ENCODE measurements at regions not wholly inside any gene's neighbourhood (a gene's known extent, or its start where the extent isn't known, plus 50 kb on each side); places are given as distances from the start of the nearest gene placed in this dataset.

GRCh38 chr16:72532906-72533410 is 361.0 kb upstream of the PMFBP1 start:
- DNase-seq (ENCODE audit: insufficient read length, low spot score) = no peak
- FAIRE-seq = no peak

DNA sequence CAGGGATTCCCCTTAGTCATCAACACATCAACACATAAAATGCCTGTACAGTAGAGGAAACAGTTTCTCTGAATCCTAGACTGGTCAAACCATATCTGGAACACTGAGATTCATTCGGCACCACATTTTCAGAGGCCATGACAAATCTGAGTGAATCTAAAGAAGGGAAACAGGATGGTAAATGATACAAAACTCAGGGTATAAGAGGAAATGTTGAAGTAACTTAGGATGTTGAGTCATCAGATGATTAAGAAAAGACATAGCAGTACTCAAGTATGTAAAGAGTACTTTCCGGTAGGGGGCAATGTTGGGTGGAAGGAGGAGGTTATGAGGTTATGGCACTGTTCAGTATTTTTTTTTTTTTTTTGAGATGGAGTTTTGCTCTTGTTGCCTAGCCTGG is 358.5 kb upstream of the PMFBP1 start:
- no peak for FAIRE-seq
- no peak for DNase-seq (ENCODE audit: insufficient read length, low spot score)

DNA sequence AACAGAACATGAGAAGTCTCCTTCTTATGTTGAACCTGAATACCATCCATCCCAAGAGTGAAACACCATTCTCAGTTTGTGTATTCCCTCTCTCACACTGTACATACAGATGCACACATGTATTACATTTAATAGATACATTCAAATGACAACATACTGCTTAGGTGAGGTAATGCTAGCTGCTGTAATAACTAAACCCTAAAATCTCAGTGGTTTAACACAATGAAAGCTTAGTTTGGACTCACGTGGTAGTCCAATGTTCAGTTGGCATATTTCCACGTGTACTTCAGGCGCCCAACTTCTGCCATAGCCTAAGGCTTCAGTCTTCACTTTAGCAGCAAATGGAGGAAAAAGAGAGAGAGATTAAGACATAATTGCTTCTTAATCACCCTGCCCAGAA is 351.1 kb upstream of the PMFBP1 start:
- DNase-seq (ENCODE audit: insufficient read length, low spot score) (no peak), FAIRE-seq (no peak)

DNA sequence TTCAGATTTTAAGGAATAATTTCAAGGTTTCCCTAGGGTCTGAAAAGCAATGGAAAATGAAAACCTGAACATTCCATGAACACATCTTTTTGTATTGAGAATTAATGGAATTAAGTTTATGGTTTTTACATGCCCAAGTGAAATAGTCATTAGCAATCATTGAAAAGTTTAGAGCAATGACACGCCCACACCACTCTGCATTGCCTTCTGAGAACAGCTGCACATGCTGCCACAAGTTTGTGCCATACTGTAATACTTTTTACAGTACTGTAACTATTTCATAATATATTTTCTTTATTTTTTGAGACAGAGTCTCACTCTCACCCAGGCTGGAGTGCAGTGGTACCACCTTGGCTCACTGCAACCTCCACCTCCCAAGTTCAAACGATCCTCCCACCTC is 345.2 kb upstream of the PMFBP1 start:
- no peak for FAIRE-seq

GRCh38 chr16:72511171-72511570 is 339.2 kb upstream of the PMFBP1 start:
- FAIRE-seq (no peak), DNase-seq (ENCODE audit: insufficient read length, low spot score) (no peak)

More for the DNA sequence above, 345.2 kb upstream of the PMFBP1 start:
- no peak for DNase-seq (ENCODE audit: insufficient read length, low spot score)

DNA sequence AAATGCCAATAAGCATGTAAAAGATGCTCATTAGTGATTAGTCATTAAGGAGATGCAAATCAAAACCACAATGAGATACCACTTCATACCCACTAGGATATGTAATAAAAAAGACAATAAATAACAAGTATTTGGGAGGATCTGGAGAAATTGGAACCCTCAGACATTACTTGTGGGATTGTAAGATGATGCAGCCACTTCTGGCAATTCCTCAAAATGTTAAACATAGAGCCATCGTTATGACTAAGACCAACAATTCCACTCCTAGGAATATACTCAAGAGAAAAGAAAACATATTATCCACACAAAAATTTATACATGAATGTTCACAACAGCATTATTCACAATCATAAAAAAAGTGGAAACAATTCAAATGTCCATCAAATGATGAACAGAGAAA is 336.2 kb upstream of the PMFBP1 start:
- FAIRE-seq (no peak), DNase-seq (ENCODE audit: insufficient read length, low spot score) (no peak)

DNA sequence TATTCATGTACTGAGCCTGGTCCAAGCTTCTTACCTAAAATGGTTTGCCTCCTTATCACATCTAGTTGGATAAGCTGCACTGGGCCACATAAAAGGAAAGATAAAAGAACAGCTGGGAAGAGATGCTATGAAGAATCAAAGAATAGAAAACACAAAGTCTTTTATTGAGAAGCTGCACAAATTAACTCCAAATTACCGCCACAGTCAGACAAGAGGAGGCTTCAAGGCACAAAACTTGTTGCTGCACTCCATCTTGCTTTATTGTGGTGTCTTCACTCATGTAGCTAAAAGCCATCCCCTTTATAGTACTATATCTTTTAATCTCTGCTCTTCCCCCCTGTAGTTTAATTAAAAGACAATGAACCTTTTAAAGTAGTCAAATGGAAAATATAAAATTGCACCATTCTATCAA is 330.6 kb upstream of the PMFBP1 start:
- FAIRE-seq = no peak

DNA sequence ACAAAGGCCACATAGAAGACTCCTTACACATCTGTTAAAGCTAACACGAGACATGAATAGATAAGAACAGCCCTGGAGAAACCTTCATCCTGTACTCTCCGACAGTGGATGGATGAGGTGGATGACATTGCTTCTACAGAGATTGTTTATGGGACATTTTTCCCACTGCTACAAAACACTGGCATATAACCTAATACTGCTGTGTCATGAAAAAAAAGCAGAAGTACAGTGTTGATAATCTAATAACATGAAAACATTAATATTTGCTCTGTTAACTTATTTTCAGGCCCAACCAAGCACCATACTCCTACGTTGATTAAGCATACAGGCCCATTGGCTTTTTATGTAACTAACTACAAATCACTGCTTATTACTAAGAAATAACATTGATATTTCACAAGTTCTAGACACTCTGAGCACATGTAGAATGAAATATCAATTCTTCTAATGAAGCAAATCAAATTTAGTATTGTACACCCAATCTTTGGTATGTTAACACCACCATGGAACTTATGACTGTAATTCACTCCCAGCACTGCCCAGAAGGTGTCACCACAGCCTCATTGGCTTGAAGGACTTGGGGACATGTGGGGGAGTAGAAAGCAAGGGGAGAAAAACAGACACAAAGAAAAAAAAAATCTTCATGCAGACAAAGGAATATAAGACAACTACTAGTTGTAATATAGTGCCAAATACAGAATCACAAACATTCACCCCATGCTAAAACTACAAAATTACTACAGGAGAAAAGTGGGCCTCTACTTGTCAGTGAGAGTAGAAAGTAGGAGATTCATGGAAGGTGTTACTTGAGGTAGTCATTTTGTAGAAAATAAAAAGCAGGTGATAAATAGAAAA is 330.0 kb upstream of the PMFBP1 start:
- FAIRE-seq = peak; percentile 95
- DNase-seq (ENCODE audit: insufficient read length, low spot score) = peak; percentile 52

More for the DNA sequence above, 330.6 kb upstream of the PMFBP1 start:
- no peak for DNase-seq (ENCODE audit: insufficient read length, low spot score)

- no peak for FAIRE-seq
- DNase-seq (ENCODE audit: insufficient read length, low spot score) = no peak
Observed at GRCh38 chr16:72500545-72500944, 328.6 kb upstream of the PMFBP1 start.

DNA sequence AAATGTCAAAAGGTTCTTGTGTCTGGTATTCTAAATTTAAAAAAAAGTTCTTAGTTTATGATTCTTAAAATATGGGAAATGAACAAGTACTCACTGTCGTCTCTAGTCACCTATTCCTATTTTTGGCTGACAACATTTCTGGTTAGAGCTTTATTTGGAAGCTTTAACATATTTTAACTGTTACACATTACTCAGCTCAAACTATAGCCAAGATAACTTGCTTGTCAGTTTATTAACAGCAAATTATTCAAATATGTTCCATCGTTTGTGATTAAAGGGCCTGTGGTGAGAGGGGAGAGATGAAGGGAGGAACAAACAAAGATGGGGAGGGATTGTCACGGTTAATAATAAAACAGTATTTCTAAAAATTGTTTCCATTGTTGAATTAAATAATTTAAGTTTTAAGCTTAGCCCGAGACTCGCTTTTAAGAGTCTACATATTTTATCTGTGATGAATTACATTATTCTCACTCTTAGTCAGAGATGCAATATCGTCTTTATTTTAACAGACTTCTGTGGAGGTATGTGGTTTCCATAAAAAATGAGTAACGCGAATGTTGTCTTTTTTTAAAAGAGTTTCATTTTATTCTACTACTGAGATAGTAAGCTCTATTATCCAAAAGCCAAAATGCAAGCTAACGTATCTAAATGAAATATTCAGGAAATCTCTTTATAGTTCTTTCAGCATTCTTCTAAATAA is 321.9 kb upstream of the PMFBP1 start:
- DNase-seq (ENCODE audit: insufficient read length, low spot score) = no peak
- FAIRE-seq = no peak

DNA sequence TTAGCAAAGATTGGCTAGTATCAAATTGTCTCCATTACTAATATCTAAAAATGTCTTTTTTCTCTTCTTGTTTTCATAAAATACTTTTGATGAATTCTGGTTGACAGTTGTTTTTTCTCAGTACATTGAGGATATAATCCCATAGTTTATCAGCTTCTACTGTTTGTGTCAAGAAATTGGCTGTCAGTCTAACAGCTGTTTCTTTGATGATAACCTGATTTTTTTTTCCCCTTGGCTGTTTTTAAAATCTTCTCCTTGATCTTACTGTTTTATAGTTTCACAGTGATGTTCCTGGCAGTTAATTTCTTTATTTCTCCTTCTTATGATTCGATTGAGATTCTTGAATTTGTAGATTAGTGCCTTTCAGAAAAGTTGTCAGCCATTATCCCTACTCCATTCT is 315.3 kb upstream of the PMFBP1 start:
- no peak for FAIRE-seq
- no peak for DNase-seq (ENCODE audit: insufficient read length, low spot score)

DNA sequence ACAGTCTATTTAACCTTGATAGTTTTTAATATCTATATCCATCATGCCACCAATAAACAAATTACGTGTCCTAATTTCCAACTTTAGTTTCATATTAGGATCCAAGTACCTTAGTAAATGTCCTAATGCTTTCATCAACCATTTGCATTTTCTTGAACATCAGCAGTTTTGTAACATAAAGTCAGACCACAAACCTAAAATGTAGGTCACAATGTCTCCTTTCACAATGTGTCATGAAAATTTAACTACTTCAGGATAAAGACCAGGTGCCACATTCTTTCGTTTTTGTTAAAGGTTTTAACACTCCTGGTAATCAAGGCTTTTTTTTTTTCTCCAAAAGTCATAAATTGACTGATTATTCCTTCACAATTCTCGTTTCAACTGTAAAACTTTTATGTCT is 310.7 kb upstream of the PMFBP1 start:
- no peak for FAIRE-seq
- DNase-seq (ENCODE audit: insufficient read length, low spot score) = no peak

DNA sequence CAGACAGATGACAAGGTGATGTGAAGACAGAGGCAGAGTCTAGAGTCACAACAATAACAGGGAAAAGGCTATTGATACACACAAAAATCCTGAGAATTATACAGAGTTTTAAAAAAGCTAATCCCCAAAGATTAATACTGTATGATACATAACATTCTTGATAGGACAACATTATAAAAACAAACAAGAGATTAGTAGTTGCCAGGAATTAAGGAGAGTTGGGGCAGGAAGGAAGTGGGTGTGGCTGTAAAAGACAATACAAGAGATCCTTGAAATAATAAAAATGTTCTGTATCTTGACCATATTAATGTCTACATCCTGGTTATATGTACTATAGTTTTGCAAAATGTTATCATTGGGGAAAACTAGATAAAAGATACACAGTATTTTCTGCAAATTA is 309.5 kb upstream of the PMFBP1 start:
- FAIRE-seq = no peak
- no peak for DNase-seq (ENCODE audit: insufficient read length, low spot score)

- FAIRE-seq (no peak), DNase-seq (ENCODE audit: insufficient read length, low spot score) (no peak)
Observed at GRCh38 chr16:72480911-72481310, 309.0 kb upstream of the PMFBP1 start.

DNA sequence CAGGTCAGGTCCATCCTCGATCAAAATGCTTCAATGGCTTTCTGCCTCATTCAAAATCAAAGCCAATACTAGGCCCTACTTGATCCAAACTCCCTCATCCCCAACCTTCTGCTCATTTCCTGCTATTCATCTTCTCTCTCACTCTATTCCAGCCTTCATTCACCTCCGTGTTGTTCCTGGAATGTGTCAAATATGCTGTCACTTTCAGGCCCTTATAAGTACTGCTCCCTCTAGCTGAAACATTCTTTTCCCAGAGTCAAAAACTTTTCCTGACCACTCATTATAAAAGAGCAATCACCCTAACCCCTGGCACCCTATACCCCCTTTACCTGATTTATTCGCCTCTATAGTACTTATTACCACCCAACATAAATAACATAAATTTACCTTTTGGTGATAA is 303.7 kb upstream of the PMFBP1 start:
- no peak for FAIRE-seq
- no peak for DNase-seq (ENCODE audit: insufficient read length, low spot score)

- FAIRE-seq = no peak
Observed at GRCh38 chr16:72474501-72475123, 302.7 kb upstream of the PMFBP1 start.

GRCh38 chr16:72473631-72474030 is 301.7 kb upstream of the PMFBP1 start:
- DNase-seq (ENCODE audit: insufficient read length, low spot score) = no peak
- FAIRE-seq = no peak

More at GRCh38 chr16:72474501-72475123, 302.7 kb upstream of the PMFBP1 start:
- DNase-seq (ENCODE audit: insufficient read length, low spot score) = no peak

- no peak for FAIRE-seq
Observed at GRCh38 chr16:72471317-72471924, 299.5 kb upstream of the PMFBP1 start.

GRCh38 chr16:72470541-72470940 is 298.6 kb upstream of the PMFBP1 start:
- no peak for DNase-seq (ENCODE audit: insufficient read length, low spot score)
- FAIRE-seq = no peak

More at GRCh38 chr16:72471317-72471924, 299.5 kb upstream of the PMFBP1 start:
- DNase-seq (ENCODE audit: insufficient read length, low spot score) = no peak

- DNase-seq (ENCODE audit: insufficient read length, low spot score) = no peak
- FAIRE-seq = no peak
Observed at GRCh38 chr16:72469932-72470331, 298.0 kb upstream of the PMFBP1 start.

- DNase-seq (ENCODE audit: insufficient read length, low spot score) (no peak), FAIRE-seq (no peak)
Observed at GRCh38 chr16:72468582-72468981, 296.6 kb upstream of the PMFBP1 start.

Data from GM19239 (cell line).